GM12878 (cell line): ENCODE measurements at regions not wholly inside any gene's neighbourhood (a gene's known extent, or its start where the extent isn't known, plus 50 kb on each side); places are given as distances from the start of the nearest gene placed in this dataset.

ENCODE experiments used
- SUZ12 ChIP-seq: fragments of 200-600 bp; sonication (generic); IDR thresholded peaks from one replicate; pipeline ENCODE4 v1.6.1; 2018; ENCODE audit warnings: antibody characterized with exemption, mild to moderate bottlenecking; ENCODE audit not compliant: unreplicated experiment
- YY1 ChIP-seq: IDR thresholded peaks from 2 replicates; pipeline ENCODE4 v1.6.1; 2011; ENCODE audit warnings: low read depth, mild to moderate bottlenecking, low read length

GRCh38 chr5:72733810-72734209 is 82.7 kb upstream of the TNPO1 start:
- TF ChIP-seq YY1: no peak
- TF ChIP-seq SUZ12: no peak
